ENCODE measurements at regions not wholly inside any gene's neighbourhood (a gene's known extent, or its start where the extent isn't known, plus 50 kb on each side); places are given as distances from the start of the nearest gene placed in this dataset.

GRCh38 chr2:16552202-16552601, 113.4 kb downstream of the CYRIA start:
- no peak overlapping the region for H3K14ac ChIP-seq (ENCODE audit: insufficient read length)

More at GRCh38 chr2:16552202-16552601, 113.4 kb downstream of the CYRIA start:
- Histone ChIP-seq H4K91ac (replicated peaks; ENCODE audit: insufficient read length, low read length) (no peak overlapping the region), H2AFZ (ENCODE audit: low read length) (no peak overlapping the region), H3K36me3 (ENCODE audit: control insufficient read depth in 2 of 4, insufficient read depth in 4 of 4, low read length in 3 of 4) (no peaks in the 10 kb centered on the region), H3K4ac (replicated peaks; ENCODE audit: insufficient read length, low read depth, low read length) (no peak overlapping the region), H3K4me3 (ENCODE audit: extremely low read depth in 1 of 4, insufficient read depth in 2 of 4, low read depth in 3 of 4, low read length in 4 of 4) (no peak overlapping the region), H2BK120ac (replicated peaks; ENCODE audit: low read depth, low read length) (no peak overlapping the region), H2BK5ac (ENCODE audit: low read depth, low read length) (no peak overlapping the region), H3K23ac (ENCODE audit: insufficient read length) (no peak overlapping the region), H3K9ac (replicated peaks in 1 of 4; ENCODE audit: extremely low read depth in 1 of 4, low read depth in 3 of 4, low read length in 3 of 4) (no peak overlapping the region), H3K27me3 (replicated peaks in 1 of 4; ENCODE audit: control insufficient read depth in 3 of 4, extremely low read depth in 1 of 4, insufficient read depth in 3 of 4, low read length in 3 of 4) (no peaks in the 10 kb centered on the region), H3K23me2 (ENCODE audit: low read depth, low read length) (no peaks in the 10 kb centered on the region), H3K9me3 (ENCODE audit: insufficient read depth in 2 of 2, low read depth in 1 of 2, low read length in 1 of 2) (no peaks in the 10 kb centered on the region), H3K79me2 (ENCODE audit: control insufficient read depth in 1 of 2, insufficient read depth in 2 of 2, low read length in 2 of 2) (no peaks in the 10 kb centered on the region), H3K18ac (ENCODE audit: extremely low read depth, low read length) (no peak overlapping the region), H3K79me1 (ENCODE audit: low read depth, low read length) (no peaks in the 10 kb centered on the region), H2AK5ac (ENCODE audit: low read depth, low read length) (no peak overlapping the region), H2BK20ac (ENCODE audit: low read length) (no peak overlapping the region), H4K8ac (ENCODE audit: extremely low read depth, insufficient read depth, low read length) (no peak overlapping the region), H2BK15ac (ENCODE audit: low read length) (no peak overlapping the region), H4K20me1 (replicated peaks in 1 of 2; ENCODE audit: control insufficient read depth in 1 of 2, insufficient read depth in 2 of 2, low read length in 2 of 2) (no peaks in the 10 kb centered on the region), H2BK12ac (ENCODE audit: low read depth, low read length) (no peak overlapping the region), H3K56ac (replicated peaks; ENCODE audit: insufficient read length, low read depth, low read length) (no peak overlapping the region), H4K5ac (ENCODE audit: insufficient read length, low read depth, low read length) (no peak overlapping the region), H3K4me1 (replicated peaks in 1 of 4; ENCODE audit: control insufficient read depth in 3 of 4, insufficient read depth in 4 of 4, low read length in 3 of 4) (peaks cover 0 to 2% (median 0%) of the 10 kb centered on the region in 4 experiments; a peak in 1 of 7 replicates), H3K27ac (ENCODE audit: low read depth, low read length) (no peak overlapping the region), H3K4me2 (ENCODE audit: insufficient read depth in 1 of 2, low read depth in 2 of 2, low read length in 2 of 2) (no peak overlapping the region)
- CTCF ChIA-PET (ENCODE audit: partially characterized antibody): interaction anchor here (0.6 to 8.6 kb wide), 20 partner anchors 8 to 915 kb away, joined by 3 to 91 read pairs (median 4); no protein-coding TSS in a partner anchor
- TF ChIP-seq CHD1 (IDR thresholded peaks at IDR 0.05; ENCODE audit: low read depth, low read length): no peak
- no peak for TF ChIP-seq POLR2AphosphoS5 (IDR thresholded peaks at IDR 0.05; ENCODE audit: low read depth, low read length)
- no peak for TF ChIP-seq CTCF (IDR thresholded peaks at IDR 0.05; ENCODE audit: control extremely low read depth in 1 of 3, insufficient read depth in 1 of 3, low read depth in 1 of 3, low read length in 3 of 3)
- no peak for TF ChIP-seq E2F6 (IDR thresholded peaks at IDR 0.05)
- no peak for TF ChIP-seq KDM1A (IDR thresholded peaks at IDR 0.05; ENCODE audit: borderline replicate concordance, low read length)
- TF ChIP-seq YY1 (IDR thresholded peaks at IDR 0.05; ENCODE audit: low read depth, low read length): no peak
- no peak for TF ChIP-seq RBBP5 (IDR thresholded peaks at IDR 0.05; ENCODE audit: borderline replicate concordance, low read depth, low read length)
- TF ChIP-seq CBX5 (IDR thresholded peaks at IDR 0.05; ENCODE audit: low read depth, low read length): no peak
- TF ChIP-seq, protein P1, sequence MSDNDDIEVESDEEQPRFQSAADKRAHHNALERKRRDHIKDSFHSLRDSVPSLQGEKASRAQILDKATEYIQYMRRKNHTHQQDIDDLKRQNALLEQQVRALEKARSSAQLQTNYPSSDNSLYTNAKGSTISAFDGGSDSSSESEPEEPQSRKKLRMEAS (IDR thresholded peaks at IDR 0.05): no peak
- no peak for TF ChIP-seq ASH2L (IDR thresholded peaks at IDR 0.05; ENCODE audit: low read length)
- FAIRE-seq: no peak
- WGBS, 2 experiments (ENCODE audit: extremely low coverage in 1 of 2, insufficient coverage in 1 of 2, insufficient read length in 1 of 2, insufficient replicate concordance in 2 of 2, low coverage in 1 of 2, low lambda C conversion rate in 2 of 2, missing lambda C conversion rate in 1 of 2): 85% methylated on average over 4 of the region's 4 CpGs; no CpG with 5 or more reads in 1 of the 2 experiments
- DNase-seq (ENCODE audit: low read depth in 1 of 2, low spot score in 2 of 2): no peak
- POLR2A ChIA-PET (ENCODE audit: partially characterized antibody): no interaction called here

All from H1 (cell line).